NOMO-1 treated with DMSO at 0.1 percent for 48 hours (cell line): ENCODE measurements at regions not wholly inside any gene's neighbourhood (a gene's known extent, or its start where the extent isn't known, plus 50 kb on each side); places are given as distances from the start of the nearest gene placed in this dataset.
A peak's percentile ranks its signal among the peaks of the same experiment; 100 is the strongest.
"Not testable (repeated sequence)": the region's sequence is repeated elsewhere in the genome, so short reads cannot be mapped to it uniquely, and the experiment has no call there.

Experiments
- DNase-seq: peaks from one replicate; lab custom pipeline; 2025; ENCODE audit not compliant: unreplicated experiment; lab: John Stamatoyannopoulos, UW

- DNase-seq = no peak
Observed at GRCh38 chr3:194189243-194189791, 53.4 kb downstream of the HES1 start.

DNA sequence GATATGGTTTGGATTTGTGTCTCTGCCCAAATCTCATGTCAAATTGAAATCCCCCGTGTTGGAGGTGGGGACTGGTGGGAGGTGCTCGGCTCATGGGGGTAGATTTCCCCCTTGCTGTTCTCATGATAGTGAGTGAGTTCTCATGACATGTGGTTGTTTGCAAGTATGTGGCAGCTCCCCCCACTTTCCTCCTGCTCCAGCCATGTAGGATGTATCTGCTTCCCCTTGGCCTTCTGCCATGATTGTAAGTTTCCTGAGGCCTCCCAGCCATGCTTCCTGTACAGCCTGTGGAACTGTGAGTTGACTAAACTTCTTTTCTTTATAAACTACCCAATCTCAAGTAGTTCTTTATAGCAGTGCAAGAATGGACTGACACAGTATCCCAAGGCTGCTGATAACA is 55.9 kb downstream of the HES1 start:
- not testable (repeated sequence) for DNase-seq

DNA sequence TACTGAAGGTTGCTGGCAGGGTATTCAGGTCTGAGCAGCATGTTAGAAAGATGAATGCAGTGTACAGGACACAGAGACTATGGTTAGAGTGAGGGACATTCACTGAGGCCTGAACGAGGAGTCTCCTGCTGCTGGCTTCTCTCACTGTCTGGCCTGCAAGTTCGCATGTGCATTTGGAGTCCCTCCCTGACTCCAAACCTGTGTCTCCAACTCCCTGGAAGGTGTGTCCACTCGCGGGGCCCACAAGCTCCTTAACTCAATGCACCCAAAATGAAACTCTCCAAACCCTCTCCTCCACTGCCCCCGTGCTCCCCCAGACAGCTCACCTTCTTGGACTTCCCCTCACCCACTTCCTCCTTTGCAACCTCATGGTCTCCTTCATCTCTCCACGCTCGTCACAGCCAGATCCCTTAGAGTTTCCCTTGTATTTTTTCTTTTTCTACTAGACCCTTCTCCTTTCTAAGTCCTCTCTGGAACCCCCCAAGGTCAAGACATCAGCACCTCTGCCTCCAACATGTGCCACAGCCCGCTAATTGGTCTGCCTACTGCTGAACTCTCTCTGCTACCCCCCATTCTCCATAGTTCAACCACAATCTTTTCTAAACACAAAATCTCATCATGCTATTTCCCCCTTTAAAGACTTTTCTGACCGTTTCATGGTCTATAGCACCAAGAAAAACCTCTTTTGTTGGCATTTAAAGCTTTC is 58.3 kb downstream of the HES1 start:
- peak; percentile 48 for DNase-seq

DNA sequence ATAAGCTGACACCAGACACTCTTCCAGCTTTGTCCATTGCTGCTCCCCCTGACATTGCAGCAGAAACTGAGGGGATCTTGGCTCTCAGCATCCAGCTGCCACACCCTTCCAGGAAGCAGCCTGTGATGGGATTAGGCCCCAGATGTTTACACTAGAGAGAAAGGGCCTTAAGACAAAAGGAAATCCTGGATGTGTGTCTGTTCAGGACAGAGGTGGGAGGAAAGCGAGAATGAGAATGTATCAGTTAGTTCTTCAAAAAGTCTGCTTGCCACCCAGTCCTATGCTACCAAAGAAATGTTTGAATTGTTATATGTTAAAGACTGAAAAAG is 58.8 kb downstream of the HES1 start:
- DNase-seq = no peak

DNA sequence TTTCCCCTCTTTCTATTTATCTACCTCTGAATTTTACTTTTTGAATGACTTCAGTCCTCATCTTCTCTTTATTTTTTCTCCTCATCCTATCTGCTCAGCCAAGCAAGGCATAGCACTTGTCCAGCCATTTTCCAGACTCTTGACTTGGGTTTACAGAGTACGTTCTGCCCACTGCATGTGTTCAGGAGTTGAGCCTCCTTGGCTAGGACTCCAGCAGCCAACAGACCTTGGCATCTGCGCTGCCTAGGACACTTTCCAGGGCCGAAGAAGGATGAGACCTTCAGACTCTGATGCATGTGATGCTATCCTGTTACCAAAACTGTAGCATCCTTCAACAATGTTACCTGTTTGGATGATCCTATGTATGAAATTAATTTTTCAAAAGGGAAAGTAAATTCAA is 59.7 kb downstream of the HES1 start:
- DNase-seq = no peak

GRCh38 chr3:194196876-194197275 is 60.9 kb downstream of the HES1 start:
- DNase-seq = no peak

DNA sequence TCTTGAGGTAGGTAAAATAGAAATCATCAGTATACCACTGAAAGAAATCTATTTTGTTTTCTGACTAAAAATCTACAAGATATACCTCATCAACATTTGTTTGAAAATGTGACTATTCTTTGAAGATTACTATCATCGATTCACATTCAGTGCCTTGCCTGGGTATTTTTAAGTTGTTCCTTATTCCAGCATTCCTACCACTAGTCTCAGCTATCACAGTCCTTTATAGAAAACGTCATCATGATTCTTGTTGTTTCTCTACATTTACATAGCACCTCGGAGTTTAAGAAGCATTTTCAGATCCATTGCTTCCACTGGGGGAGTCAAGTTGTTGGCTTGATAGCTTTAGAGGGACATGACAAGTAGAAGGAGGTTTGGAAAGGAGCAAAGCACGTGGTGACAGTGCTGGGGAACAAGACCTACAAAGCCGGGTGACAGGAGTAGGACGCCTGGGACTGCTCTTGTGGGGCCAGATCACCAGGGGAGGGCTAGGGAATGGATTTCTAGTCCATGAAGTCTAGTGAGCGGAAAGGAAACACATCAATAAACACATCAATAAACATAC is 61.5 kb downstream of the HES1 start:
- DNase-seq = no peak

GRCh38 chr3:194197981-194198695 is 62.2 kb downstream of the HES1 start:
- DNase-seq = no peak

DNA sequence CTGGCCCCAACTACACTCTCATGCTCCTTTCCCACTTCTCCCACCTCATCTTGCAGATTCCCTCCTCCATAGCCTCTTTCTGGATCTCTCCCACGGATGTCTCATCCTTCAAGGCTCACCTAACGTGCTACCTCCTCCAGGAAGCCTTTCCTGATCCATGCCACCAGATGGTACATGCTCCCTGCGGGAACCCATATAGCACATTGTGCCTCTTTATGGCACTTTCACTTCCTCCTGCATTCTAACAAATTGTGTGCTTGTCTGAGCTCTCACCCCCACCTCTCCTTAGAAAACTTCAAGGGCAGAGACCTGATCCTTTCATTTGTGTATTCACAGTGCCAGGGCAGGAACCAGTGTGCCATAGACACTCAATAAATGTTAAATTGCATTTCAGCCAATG is 63.0 kb downstream of the HES1 start:
- DNase-seq = peak; percentile 73

GRCh38 chr3:194200422-194201081 is 64.6 kb downstream of the HES1 start:
- no peak for DNase-seq

GRCh38 chr3:194201953-194202666 is 66.2 kb downstream of the HES1 start:
- no peak for DNase-seq

DNA sequence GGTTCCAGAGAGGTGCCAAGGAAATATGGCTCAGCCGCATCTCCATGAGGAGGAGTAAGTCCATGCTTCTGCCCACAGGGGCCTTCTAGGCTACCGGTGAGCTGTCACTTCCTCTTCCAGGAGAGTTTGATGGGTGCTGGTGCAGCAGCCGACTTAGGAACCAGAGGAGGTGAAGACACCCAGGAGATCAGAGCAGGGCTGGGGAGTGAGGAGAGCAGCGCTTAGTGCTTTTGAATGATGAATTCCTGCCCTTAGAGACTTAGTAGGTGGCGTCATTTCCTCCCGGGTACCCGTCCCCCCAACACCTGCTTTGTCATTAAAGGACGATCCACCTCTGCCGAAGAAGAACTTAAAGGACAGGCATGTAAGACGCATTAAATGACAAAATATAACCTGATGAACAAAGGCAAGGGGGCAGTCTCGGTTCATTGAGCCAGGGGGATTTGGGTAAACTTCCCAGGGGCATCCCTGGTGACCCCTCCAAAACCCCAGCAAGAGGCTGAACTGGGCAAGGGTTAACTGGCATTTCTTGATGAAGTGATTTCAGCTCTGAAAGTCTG is 67.6 kb downstream of the HES1 start:
- DNase-seq = peak; percentile 17

DNA sequence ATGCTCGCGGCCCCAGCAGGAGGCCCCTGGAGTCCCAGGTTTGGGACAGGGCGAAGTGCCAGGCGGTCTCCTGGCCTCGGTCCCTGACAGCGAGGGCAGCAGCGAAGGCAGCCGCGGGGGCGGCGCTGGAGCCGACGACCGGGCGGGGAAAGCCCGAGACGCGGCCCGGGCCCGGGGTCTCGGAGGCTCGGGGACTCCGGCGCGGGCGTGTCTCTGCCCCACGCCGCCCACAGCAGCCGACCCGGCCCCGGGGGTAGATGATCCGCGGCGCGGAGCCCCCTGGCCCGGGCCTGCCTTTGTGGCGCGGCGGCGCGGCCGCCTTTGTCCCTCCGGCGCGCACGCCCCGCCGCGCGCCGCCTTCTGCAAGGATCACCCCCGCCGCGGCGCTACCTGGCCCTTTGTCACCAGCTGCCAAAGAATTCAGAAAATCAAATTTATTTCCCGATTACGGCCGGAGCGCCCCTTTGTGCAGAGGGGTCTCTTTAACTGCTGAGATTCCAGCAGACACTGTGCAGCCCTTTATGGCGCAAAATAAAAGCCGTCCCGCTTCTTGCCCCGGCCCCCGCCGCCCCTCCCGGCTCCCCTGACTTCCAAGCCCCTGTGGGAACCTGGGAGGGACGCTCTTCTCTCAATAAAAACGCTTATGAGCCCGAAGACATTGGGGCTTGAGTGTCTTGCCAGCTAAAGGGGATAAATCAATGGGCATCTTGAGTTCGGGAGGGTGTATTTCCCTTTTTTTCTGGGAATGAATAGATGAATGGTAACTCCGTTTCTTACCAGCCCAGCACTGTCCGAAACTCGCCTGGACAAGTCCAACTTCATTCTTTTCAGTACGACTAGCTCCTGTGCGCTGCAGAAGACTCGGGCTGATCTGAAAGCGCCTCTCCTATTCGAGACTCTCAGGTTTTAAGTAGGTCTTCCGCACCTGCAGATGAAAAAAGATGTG is 68.4 kb downstream of the HES1 start:
- no peak for DNase-seq

- DNase-seq = peak; percentile 24
Observed at GRCh38 chr3:194205675-194206133, 69.8 kb downstream of the HES1 start.

DNA sequence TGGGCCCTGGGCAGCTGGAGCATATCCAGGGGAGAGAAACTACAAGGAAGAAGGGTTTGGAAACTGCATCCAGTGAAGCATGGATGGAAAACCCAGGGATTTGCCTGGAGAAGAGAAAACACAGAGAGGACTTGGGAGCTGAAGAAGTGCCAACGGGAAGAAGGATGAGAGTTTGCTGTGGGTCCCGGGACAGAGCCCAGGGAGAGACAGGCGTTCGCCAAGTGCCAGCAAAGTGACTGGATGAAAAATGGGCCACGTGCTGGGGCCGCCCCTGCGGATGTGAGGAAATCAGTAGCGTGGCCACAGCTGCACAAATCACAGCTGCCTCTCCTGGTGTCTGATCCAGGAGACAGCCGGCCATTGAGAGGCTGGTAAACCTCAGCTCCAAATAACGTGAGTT is 70.4 kb downstream of the HES1 start:
- DNase-seq = no peak

DNA sequence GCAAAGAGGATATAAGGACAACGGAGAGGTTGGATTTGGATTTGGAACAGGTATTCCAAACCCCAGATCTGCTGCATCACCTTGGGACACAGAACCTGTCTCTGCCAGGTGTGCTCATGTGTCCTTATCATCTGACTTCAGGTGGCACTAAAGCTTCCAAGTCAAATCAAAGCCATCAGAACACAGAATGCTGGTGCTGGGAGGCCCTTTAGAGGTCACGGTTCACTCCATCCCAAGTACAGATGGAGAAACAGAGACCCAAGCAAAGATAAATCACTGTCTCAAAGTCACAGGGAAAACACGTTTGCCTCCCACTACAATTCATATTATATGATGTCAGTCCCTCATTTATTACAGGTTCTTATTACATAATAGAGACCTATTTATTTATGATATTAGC is 72.8 kb downstream of the HES1 start:
- DNase-seq = no peak

DNA sequence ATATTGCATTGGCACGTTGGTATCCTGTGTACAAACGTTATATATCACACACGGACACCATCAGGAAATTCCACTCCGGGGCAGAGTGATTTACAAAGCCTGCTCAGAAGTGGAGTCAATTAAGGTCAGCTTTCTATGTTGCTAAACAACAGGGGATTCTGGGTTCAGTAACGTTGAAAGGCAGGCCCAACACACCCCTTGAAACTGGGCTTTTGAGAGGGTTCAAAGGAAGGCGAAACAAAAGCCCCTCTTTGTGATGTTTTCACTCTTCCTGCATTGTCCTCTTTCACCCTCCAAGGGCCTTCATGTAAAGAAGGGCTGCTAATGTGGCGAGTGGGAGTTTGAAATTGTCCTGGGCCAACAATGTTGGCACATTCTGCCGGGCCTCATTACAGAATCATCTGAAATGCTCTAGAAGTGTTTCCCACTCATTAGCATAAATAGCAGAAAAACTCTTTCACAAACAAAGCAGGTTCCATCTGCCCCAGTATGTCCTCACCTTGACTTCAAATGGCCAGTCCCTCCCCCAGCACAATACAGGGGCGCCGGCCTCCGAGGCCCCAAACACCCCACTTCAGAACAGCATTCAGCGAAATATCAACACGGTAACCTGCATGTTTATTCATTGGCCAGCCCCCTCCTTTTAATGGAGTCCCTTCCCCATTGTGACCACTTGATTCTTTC is 76.4 kb downstream of the HES1 start:
- DNase-seq = no peak

- no peak for DNase-seq
Observed at GRCh38 chr3:194212845-194213331, 76.9 kb downstream of the HES1 start.

DNA sequence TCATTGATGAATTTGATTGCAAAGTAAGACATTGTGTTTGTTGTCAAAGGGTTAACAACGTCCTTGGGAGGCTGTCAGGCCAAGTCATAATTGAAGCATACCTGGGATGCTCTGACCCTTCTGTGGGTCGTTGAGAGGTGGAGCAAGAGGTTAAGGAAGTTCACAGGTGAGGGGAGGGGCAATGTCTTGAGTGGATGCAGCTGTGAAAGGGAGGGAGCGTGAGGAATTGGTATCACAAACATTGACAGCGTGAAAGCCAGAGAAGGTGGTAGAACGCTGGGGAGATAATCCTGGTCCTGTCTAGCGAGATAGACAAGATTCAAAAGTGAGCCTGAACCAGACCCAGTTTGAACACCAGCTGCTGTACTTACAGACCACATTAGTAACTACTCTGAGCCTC is 79.4 kb downstream of the HES1 start:
- no peak for DNase-seq
